Fibroblast of the aortic adventitia (primary cell): ENCODE measurements at regions not wholly inside any gene's neighbourhood (a gene's known extent, or its start where the extent isn't known, plus 50 kb on each side); places are given as distances from the start of the nearest gene placed in this dataset.

ENCODE experiments used
- DNase-seq: peaks from one replicate; pipeline ENCODE4 v3.0.0-alpha.2; 2010; ENCODE audit warnings: low read depth
- H3K4me3 ChIP-seq: 2 replicates; pipeline ENCODE4 v1.5.1; 2011; ENCODE audit warnings: low read depth, mild to moderate bottlenecking, control low read depth, low read length, moderate library complexity
- CTCF ChIP-seq: IDR thresholded peaks from 2 replicates; pipeline ENCODE4 v1.5.1; 2011; ENCODE audit warnings: mild to moderate bottlenecking, low read length, control low read depth, inconsistent platforms; ENCODE audit not compliant: insufficient read depth

DNA sequence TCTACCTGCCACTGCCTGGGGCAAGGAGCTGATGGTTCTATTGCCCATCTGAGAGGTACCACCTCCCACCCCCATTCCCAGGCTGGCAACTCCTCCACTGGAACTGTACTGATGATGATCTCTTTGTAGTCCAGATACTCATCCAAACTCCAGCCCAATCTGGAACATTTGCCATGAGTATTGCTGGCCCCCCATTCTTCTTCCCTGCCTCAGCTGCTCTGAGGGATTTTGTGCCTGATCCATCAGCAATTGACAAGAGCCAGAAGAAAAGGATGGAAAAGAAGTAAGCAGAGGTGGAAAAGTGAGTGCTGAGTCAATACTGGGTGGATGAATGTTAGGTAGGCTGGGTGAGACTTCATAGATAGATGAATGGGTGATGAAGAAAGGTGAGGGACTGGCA lies 101.2 kb downstream of the NMUR2 start:
- no peak overlapping the region for H3K4me3 ChIP-seq
- TF ChIP-seq CTCF: no peak
- no peak for DNase-seq

DNA sequence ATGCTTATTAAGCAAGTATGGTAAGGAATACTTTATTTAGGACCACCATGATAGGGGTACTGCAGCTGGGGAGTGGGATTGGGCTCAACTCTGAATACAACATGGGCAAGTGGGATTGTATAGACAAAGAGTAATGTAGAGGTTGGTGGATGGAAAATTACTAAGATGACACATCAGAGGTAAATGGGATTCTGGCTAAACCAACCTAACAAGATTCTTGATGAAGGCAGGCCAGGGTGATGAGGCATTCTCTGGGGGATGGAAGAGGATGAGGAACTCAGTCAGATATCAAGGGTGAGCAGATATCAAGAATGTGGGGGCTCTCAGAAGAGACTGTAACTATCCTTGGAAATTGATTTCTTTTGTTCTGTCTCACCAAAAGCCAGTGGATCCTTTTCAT lies 107.2 kb downstream of the NMUR2 start:
- TF ChIP-seq CTCF: no peak
- no peak overlapping the region for H3K4me3 ChIP-seq

DNA sequence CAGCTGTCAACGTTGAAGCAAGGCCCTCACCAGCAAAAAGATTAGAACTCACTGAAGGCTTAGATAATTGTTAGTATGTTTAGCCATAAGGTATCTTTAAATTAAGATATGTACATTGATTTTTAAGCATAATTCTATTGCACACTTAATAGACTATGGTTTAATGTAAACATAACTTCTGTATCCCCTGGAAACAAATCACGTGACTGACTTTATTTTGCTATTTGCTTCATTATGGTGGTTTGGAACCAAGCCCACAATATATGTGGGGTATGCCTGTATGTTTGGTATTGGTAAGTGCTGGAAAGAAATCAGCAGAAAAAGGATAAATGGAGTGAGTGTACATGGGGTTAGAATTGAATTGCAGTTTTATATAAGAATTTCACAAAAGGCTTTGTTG lies 111.9 kb downstream of the NMUR2 start:
- no peak for TF ChIP-seq CTCF
- no peak for DNase-seq
- H3K4me3 ChIP-seq: no peak overlapping the region

More for the DNA sequence above, 107.2 kb downstream of the NMUR2 start:
- no peak for DNase-seq

DNA sequence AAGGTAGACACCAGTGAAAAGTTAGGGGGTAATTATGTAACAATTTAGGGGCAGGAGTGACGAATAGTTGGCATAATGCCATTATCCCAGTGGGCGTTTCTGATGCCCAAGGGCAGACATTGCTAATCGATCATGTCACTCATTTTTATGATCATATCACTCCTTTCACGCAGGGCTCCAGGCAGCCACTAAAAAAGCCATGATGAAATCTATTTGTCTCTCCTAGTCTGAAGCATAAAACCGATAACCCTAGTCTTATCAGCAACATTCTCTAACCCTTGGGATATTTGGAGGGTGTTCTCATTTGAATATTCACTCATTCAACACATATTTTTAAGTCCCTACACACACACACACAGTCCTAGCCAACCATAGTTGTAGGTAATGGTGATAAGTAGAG lies 114.9 kb downstream of the NMUR2 start:
- DNase-seq: no peak
- H3K4me3 ChIP-seq: no peak overlapping the region
- no peak for TF ChIP-seq CTCF

DNA sequence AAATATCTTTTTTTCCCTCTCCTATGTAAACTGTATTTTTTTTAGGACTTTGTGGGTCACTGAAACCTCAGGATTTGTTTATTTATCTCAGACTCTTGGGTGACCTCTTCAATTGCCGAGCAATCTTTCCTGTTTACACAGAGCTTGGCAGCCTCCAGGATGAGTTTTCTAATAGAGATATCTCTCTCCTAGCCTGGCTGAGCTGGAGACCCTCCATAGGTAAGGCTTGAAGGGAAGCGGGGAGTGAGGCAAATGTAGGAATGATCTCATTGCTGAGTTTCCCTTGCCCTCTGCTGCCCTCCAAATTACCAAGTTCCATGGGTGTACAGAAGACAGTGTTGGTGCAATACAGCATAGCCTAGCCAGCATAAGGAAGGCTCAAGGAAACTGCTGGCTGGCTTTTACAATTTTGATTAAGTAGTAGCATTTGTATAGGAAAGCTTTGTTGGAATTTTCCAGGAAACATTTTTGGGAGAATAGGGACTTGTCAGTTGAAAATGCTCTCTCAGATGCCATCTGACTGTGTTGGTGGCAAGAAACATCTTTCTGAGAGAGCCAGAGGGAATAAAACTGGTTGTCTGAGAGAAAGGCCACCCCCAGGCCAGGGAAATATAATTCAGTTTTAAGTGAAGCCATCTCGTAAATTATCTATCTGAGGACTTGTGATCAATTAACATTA lies 116.0 kb downstream of the NMUR2 start:
- no peak for DNase-seq
- no peak overlapping the region for H3K4me3 ChIP-seq
- no peak for TF ChIP-seq CTCF

GRCh38 chr5:152288499-152288898 lies 116.6 kb downstream of the NMUR2 start:
- TF ChIP-seq CTCF: no peak
- no peak overlapping the region for H3K4me3 ChIP-seq
- no peak for DNase-seq

- no peak for TF ChIP-seq CTCF
- no peak for DNase-seq
- no peak overlapping the region for H3K4me3 ChIP-seq
Measured at GRCh38 chr5:152285764-152286163, 119.3 kb downstream of the NMUR2 start.
